Dermis microvascular lymphatic vessel endothelial cell (primary cell): ENCODE measurements at regions not wholly inside any gene's neighbourhood (a gene's known extent, or its start where the extent isn't known, plus 50 kb on each side); places are given as distances from the start of the nearest gene placed in this dataset.
"Not testable (repeated sequence)": the region's sequence is repeated elsewhere in the genome, so short reads cannot be mapped to it uniquely, and the experiment has no call there.

Experiments used
- DNase-seq, 2 donors: peaks; one replicate each; pipeline versions ENCODE4 v3.0.0 to v3.0.0-alpha.2; 2010; ENCODE audit warnings: low read depth in 2 of 2

DNA sequence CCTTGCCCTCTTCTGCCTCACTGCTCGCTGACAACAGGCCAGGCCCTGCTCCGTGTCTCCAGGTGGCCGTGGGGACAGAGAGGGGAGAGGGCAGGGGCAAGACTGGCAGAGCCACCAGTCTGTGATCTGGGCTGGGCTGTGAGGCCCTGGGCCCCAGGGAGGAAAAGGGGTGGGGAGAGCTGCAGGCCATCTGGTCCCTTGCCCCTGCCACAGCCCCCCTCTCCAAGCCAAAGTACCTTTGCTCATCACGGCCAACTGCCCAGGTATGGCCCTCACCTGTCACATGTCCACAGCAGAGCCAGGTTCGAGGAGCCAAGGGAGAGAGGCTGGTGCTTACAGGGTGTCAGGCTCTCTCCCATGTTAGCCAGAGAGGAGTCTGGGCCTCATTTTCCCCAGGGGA is 91.4 kb upstream of the LHX1 start:
- DNase-seq, result no peak

- DNase-seq, result no peak
Measured at GRCh38 chr17:36846410-36847292, 90.6 kb upstream of the LHX1 start.

DNA sequence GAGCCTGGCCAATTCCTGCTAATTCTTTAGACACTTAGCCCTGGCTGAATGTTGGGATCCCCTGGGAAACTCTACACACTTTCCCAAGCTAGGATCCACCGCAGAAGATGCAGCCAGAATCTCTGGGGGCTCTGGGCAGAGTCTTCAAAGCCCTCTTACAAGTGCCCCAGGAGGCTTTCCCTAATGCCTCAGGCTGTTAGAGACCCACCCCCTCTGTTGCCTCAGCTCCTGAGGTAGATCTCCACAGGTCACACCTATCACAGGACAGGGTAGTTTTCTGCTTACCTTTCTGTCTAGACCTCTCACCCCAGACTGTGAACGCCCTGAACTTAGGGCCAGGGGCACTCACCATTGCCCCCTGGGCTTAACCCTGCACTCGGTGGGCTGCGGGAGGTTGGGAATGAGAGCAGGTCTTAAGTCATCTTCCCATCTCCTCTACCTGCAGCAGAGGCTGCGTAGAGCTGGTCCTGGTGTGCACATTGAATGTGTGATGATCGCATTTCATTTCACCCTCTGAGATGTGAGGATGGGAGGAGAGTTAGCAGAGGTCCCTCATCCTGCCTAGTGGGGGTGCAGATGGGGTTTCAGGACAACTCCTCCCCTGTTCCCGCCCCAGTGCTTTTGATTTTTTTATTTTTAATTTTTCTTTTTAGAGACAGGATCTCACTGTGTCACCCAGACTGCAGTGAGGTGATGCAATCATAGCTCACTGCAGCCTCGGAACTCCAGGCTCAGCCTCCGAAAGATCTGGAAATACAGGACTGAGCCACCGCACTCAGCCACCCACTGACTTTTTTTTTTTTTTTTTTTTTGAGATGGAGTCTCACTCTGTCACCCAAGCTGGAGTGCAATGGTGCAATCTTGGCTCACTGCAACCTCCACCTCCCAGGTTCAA is 89.0 kb upstream of the LHX1 start:
- DNase-seq, result no peak

- not testable (repeated sequence) for DNase-seq
Measured at GRCh38 chr17:36849020-36849419, 88.3 kb upstream of the LHX1 start.

DNA sequence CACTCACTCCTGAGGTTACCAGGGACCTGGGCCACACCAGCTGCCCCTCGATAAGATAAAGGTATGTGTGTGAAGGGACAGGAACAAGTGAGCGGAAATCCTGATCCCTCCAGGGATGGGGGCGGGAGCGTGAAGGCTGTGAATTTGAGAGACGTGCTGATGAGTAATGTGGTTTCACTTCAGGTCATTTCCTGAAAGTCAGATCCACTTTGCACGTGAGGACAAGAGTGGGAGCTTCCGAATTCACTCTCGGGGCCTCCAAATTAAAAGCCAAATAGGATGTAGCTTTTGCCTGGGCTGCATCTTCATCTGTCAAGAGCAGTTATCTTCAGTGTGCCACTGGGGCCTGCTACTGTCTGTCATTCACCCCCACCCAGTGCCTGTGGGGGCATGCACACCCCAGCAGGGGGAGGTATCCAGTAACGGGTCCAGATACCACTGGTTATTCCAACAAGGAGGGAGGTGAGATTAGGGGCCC is 87.4 kb upstream of the LHX1 start:
- peak; percentile 43 to 80 for DNase-seq

DNA sequence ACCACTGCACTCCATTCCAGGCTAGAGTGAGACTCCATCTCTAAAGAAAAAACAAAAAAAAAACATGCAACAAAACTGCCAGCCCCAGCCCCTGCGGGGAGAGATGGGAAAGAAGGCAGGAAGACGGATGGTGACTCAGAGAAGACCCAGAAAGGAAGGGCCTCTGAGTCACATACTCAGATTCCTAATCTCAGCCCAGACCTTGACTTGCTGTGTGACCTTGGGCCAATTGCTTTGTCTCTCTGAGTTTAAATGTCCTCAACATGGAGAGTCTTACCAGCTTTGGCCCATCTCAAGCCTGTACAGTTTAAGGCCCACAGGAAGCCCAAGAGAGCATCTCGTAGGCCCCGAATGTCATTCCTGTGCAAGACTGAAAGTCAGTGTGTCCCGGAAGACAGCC is 86.5 kb upstream of the LHX1 start:
- peak in 1 of 2 donors; percentile 78 for DNase-seq

DNA sequence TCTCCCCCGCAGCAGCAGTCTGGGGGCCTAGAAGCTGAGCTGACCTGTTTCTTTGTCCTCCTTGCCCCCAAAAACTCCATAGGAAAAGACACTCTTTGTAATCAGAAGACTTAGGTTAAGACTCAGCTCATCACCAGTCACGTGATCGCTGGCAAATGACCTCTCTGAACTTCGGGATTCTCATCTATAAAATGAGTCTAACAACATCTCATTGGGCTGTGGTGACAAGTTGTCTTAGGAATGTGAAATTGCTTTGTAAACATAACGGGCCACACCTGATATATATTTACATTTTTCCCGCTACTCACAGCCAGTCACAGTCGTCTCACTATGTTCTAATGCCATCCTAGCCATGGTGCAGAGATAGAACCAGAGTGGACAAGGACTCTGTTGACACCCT is 86.0 kb upstream of the LHX1 start:
- peak in 1 of 2 donors; percentile 39 for DNase-seq

DNA sequence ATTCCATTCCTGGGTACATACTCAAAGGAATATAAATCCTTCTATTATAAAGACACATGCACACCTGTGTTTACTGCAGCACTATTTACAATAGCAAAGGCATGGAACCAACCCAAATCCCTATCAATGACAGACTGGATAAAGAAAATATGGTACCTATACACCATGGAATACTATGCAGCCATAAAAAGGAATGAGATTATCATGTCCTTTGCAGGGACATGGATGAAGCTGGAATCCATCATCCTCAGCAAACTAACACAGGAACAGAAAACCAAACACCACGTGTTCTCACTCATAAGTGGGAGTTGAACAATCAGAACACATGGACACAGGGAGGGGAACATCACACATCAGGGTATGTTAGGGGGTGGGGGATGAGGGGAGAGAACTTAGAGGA is 84.8 kb upstream of the LHX1 start:
- not testable (repeated sequence) for DNase-seq

- no peak for DNase-seq
Measured at GRCh38 chr17:36854982-36855381, 82.3 kb upstream of the LHX1 start.

GRCh38 chr17:36855459-36855858 is 81.8 kb upstream of the LHX1 start:
- DNase-seq, result no peak

DNA sequence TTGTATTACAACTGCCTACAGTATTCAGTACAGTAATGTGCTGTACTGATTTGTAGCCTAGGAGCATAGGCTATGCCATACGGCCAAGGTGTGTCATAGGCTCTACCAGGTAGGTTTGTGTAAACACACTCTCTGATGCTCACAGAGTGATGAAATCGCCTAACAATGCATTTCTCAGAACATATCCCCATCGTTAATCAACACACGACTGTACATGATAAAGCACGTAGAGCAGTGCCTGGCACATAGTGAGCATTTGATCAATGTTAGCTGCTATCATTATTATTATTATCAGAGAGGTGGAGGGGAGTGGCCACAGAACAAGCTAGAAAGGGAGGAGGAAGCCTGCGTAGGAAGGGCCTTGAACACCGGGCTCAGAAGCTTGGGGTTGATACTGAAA is 81.1 kb upstream of the LHX1 start:
- no peak for DNase-seq

DNA sequence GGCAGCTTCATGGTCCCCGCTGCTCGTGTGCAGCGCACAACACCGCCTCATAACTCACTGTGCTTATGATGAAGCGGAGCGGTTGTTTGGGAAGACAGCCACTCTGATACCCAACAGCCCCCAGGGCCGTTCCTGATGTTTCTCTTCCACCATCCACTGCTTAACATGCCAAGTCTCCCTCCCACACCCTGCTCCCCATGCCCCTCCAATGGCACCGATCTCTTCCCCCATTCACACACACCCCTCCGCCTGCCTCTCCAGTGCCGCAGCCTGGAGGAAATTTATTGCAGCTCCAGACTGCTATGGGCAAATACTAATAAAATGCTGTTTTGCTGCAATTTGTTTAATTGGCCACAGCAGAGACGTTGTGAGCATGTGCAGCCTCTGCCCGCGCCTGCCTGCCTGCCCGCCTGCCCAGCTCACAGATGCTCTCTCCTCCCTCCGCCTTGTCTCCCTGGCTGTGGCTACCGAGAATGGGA is 80.3 kb upstream of the LHX1 start:
- no peak for DNase-seq

DNA sequence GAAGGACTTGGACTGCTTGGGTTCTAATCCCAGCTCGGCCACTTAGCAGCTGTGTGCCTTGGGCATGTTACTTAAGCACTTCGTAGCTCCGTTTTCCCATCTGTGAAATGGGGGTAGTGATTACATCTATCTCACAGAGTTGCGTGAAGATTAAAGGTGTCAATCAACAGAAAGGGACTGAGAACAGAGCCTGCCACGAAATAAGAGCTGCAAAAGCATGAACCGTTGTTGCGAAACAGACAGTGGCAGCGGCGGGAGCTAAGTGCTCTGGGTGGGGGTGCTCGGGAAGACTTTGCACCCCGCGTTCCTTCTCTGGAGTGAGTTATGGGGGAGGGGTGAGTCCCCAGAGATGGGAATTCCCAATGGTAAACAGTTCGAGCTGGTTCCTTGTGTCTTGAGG is 79.6 kb upstream of the LHX1 start:
- no peak for DNase-seq

GRCh38 chr17:36858119-36859002 is 78.9 kb upstream of the LHX1 start:
- DNase-seq, result peak in 1 of 2 donors; percentile 18

- no peak for DNase-seq
Measured at GRCh38 chr17:36859003-36859300, 78.3 kb upstream of the LHX1 start.

GRCh38 chr17:36859706-36860105 is 77.6 kb upstream of the LHX1 start:
- DNase-seq, result no peak

DNA sequence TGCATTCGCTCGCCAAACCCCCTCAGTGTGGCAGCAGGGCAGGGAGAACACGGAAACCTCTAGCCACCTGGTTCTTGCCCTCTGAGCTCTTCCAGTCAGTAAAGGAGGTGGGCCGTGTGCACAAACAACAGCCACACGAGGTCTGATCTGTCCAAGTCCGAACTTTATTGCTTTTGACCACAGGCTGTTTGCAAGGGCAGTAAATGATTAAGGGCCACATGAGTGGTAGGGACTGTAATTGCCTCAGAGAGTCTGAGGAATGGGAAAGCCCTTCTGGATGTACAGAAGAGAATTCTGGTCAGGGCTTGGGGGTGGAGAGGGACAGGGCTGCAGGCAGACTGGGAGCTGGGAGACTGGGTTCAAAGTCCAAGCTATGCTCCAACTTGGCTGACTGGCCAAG is 75.7 kb upstream of the LHX1 start:
- no peak for DNase-seq

GRCh38 chr17:36862116-36862920 is 75.0 kb upstream of the LHX1 start:
- DNase-seq, result no peak

- no peak for DNase-seq
Measured at GRCh38 chr17:36863131-36863530, 74.1 kb upstream of the LHX1 start.
